Thyroid gland (tissue), 4 donors: ENCODE measurements at regions not wholly inside any gene's neighbourhood (a gene's known extent, or its start where the extent isn't known, plus 50 kb on each side); places are given as distances from the start of the nearest gene placed in this dataset.

ENCODE experiments used
- DNase-seq, 2 donors: peaks; one replicate each; pipeline ENCODE4 v3.0.0-alpha.2; 2019
- H3K27ac ChIP-seq, 3 donors: fragments of 200-600 bp; sonication (generic); 1 replicate in 2 of 3; 2 replicates in 1 of 3; pipeline ENCODE4 v1.5.1; 2016 to 2019; ENCODE audit warnings: mild to moderate bottlenecking in 1 of 3, moderate library complexity in 1 of 3
- H3K27me3 ChIP-seq: fragments of 200-600 bp; sonication (generic); one replicate; pipeline ENCODE4 v1.5.1; 2019
- H3K36me3 ChIP-seq, 2 donors: fragments of 200-600 bp; sonication (generic); one replicate each; pipeline ENCODE4 v1.5.1; 2016 to 2019
- H3K4me1 ChIP-seq, 2 donors: fragments of 200-600 bp; sonication (generic); one replicate each; pipeline ENCODE4 v1.5.1; 2017 to 2019
- H3K4me3 ChIP-seq, 3 donors: fragments of 200-600 bp; sonication (generic); replicated peaks in 1 of 3; 1 replicate in 2 of 3; 2 replicates in 1 of 3; pipeline ENCODE4 v1.5.1; 2016; ENCODE audit warnings: mild to moderate bottlenecking in 1 of 3
- H3K9me3 ChIP-seq: fragments of 200-600 bp; sonication (generic); one replicate; pipeline ENCODE4 v1.5.1; 2017
- POLR2A ChIP-seq, 2 donors: fragments of 450-650 bp; IDR thresholded peaks; one replicate each; pipeline ENCODE4 v1.6.1; 2017; ENCODE audit warnings: antibody characterized with exemption in 2 of 2, mild to moderate bottlenecking in 2 of 2, moderate library complexity in 1 of 2
- WGBS, 2 donors: methylation state at CpG; one replicate each; pipeline ENCODE4 v1.1.5; 2017; 5-methylcytosine and 5-hydroxymethylcytosine counted together
- intact Hi-C: fragments of 100-400 bp; cut with DNase I; formaldehyde crosslinking; loops from one replicate; pipeline ENCODE4 v1.15.1; 2023
- TF ChIP-seq, protein P1 (sequence below), 6 experiments: fragments of 200-600 bp in 3 of 6; fragments of 450-650 bp in 3 of 6; sonication (generic) in 3 of 6; IDR thresholded peaks; one replicate each; pipeline ENCODE4 v1.5.1; 2016 to 2019; ENCODE audit warnings: antibody characterized with exemption in 6 of 6, mild to moderate bottlenecking in 2 of 6, inconsistent platforms in 1 of 6, moderate library complexity in 1 of 6

DNA sequence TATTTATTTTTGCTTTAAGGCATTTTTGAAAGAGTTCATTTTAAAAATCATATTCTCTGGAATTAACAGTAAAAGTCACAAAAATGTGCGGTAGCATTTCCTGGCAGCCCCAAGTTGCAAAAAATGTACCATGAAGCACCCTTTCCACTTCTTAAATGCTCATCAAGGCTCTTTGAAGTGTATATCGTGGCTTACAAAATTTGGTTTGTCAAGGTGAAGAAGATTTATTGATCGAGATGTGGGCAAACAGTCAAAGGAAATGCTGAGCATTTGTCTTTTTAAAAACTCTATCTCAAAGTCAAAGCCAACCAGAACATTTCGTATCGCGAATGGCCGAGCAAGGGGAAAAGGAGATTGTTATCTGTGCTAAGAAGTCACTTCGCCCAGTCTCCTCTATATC is 277.5 kb upstream of the KAZN start:
- H3K27me3 ChIP-seq, result no peaks in the 10 kb centered on the region
- intact Hi-C loops, result no loop called here
- H3K4me3 ChIP-seq, result no peak overlapping the region
- DNase-seq, result no peak
- TF ChIP-seq, protein P1, sequence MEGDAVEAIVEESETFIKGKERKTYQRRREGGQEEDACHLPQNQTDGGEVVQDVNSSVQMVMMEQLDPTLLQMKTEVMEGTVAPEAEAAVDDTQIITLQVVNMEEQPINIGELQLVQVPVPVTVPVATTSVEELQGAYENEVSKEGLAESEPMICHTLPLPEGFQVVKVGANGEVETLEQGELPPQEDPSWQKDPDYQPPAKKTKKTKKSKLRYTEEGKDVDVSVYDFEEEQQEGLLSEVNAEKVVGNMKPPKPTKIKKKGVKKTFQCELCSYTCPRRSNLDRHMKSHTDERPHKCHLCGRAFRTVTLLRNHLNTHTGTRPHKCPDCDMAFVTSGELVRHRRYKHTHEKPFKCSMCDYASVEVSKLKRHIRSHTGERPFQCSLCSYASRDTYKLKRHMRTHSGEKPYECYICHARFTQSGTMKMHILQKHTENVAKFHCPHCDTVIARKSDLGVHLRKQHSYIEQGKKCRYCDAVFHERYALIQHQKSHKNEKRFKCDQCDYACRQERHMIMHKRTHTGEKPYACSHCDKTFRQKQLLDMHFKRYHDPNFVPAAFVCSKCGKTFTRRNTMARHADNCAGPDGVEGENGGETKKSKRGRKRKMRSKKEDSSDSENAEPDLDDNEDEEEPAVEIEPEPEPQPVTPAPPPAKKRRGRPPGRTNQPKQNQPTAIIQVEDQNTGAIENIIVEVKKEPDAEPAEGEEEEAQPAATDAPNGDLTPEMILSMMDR (IDR thresholded peaks at IDR 0.05), result no peak
- no peak for TF ChIP-seq POLR2A (IDR thresholded peaks at IDR 0.05)
- WGBS, 2 donors, result 92% methylated on average over 8 of the region's 8 CpGs
- H3K9me3 ChIP-seq, result no peaks in the 10 kb centered on the region
- no peaks in the 10 kb centered on the region for H3K36me3 ChIP-seq
- no peaks in the 10 kb centered on the region for H3K4me1 ChIP-seq
- no peak overlapping the region for H3K27ac ChIP-seq

DNA sequence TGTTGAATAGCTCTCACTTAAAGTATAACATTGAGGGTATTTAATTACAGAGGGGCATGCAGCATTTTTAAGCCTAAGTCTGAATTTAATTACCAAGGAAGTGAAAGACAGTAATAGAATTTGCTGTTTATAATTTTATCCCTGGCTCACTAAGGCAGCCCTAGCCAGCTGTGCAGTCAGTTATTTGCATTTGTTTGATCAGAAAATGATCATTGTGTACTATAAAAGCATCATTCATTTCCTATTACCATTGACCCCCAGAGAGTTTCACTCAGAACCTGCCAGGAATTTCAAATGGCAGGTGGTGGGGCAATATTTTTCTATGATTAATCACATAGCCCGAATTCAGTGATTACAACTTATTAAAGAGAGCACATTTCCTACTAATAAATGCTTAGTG is 277.1 kb upstream of the KAZN start:
- intact Hi-C loops, result no loop called here
- Histone ChIP-seq H3K36me3 (no peaks in the 10 kb centered on the region), H3K27me3 (no peaks in the 10 kb centered on the region), H3K9me3 (no peaks in the 10 kb centered on the region), H3K4me1 (no peaks in the 10 kb centered on the region), H3K4me3 (no peak overlapping the region), H3K27ac (no peak overlapping the region)
- TF ChIP-seq, protein P1 (IDR thresholded peaks at IDR 0.05), result no peak
- TF ChIP-seq POLR2A (IDR thresholded peaks at IDR 0.05), result no peak
- 91% methylated on average over 1 of the region's 1 CpG for WGBS, 2 donors
- no peak for DNase-seq

DNA sequence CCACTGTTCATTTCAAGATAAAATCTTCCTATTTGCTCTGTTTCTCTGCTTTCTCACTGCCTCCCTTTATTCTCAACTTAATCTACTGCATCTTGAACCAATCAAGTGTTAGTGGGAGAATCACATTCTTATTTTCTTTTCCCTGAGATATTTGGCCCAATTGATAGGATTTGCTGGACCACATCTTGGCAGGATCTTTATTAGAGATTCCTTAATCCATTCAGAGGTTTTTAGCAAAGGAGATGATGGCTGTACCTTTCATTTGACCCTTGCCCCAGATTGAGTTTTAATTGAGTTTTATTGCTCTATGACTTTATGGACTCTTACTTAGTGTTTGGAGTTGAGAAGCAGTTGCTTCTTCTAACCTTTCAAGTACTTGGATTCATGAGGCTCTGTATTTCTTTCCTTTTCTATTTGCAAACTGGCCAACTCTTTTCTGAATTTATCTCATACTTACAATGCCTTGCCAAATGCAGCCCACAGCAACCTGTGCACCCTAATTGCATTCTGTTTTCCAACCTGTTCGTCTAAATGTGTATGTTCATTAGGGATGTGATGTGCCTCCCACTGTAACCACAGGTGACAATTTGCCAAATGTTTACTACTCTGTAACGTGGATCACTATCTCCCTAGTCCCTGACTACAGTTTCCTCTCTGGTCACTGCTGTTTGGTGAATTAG is 274.8 kb upstream of the KAZN start:
- Histone ChIP-seq H3K4me1 (no peaks in the 10 kb centered on the region), H3K4me3 (no peak overlapping the region), H3K27ac (no peak overlapping the region), H3K9me3 (no peaks in the 10 kb centered on the region), H3K27me3 (no peaks in the 10 kb centered on the region), H3K36me3 (no peaks in the 10 kb centered on the region)
- intact Hi-C loops, result no loop called here
- WGBS, 2 donors, result 67 to 81% methylated on average over 2 of the region's 2 CpGs
- no peak for DNase-seq
- TF ChIP-seq, protein P1 (IDR thresholded peaks at IDR 0.05), result no peak
- no peak for TF ChIP-seq POLR2A (IDR thresholded peaks at IDR 0.05)

DNA sequence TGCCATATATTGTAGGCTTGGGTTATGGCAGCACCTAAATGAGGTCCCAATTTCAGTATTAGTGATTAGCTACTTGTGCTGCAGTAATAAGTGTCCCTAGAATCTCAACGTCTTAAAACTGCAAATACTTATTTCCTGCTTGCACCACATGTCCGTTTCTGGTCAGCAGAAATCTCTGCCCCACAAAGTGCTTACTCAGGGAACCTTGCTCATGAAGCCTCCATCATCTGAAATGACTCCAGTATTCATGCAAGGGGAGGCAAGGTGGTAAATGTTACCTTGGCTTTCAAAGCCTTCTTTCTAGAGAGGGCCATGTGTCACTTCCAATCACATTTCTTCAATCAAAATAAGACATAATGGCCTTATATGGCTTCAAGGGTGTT is 274.2 kb upstream of the KAZN start:
- no peaks in the 10 kb centered on the region for H3K36me3 ChIP-seq
- DNase-seq, result no peak
- H3K27ac ChIP-seq, result no peak overlapping the region
- 56 to 67% methylated on average over 2 of the region's 2 CpGs for WGBS, 2 donors
- intact Hi-C loops, result no loop called here
- H3K4me1 ChIP-seq, result no peaks in the 10 kb centered on the region
- H3K27me3 ChIP-seq, result no peaks in the 10 kb centered on the region
- TF ChIP-seq, protein P1 (IDR thresholded peaks at IDR 0.05), result no peak
- no peak for TF ChIP-seq POLR2A (IDR thresholded peaks at IDR 0.05)
- H3K4me3 ChIP-seq, result no peak overlapping the region
- H3K9me3 ChIP-seq, result no peaks in the 10 kb centered on the region

DNA sequence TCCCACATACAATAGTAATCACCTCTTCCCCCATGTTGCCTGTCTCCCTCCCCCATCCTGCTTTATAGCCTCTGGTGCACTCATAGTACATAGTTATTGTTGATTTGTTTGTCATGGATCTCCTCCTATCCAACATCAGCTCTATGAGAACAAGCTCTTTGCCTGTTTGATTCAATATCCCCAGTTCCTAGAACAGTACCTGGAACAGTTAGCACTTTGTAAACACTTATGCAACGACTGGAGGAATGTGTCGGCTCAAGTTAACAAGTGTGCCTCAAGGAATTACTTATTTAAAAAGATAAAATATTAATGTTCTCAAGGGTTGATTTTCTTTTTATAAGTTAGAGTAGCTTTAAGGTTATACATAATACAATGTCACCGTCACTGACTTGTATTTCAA is 271.6 kb upstream of the KAZN start:
- TF ChIP-seq, protein P1 (IDR thresholded peaks at IDR 0.05), result no peak
- no peak for TF ChIP-seq POLR2A (IDR thresholded peaks at IDR 0.05)
- Histone ChIP-seq H3K4me1 (no peaks in the 10 kb centered on the region), H3K9me3 (no peaks in the 10 kb centered on the region), H3K36me3 (no peaks in the 10 kb centered on the region), H3K27ac (no peak overlapping the region), H3K4me3 (no peak overlapping the region), H3K27me3 (no peaks in the 10 kb centered on the region)
- WGBS, 2 donors, result 84 to 90% methylated on average over 3 of the region's 3 CpGs
- intact Hi-C loops, result no loop called here
- DNase-seq, result no peak
